Daoy (cell line): ENCODE measurements at regions not wholly inside any gene's neighbourhood (a gene's known extent, or its start where the extent isn't known, plus 50 kb on each side); places are given as distances from the start of the nearest gene placed in this dataset.
"Not testable (repeated sequence)": the region's sequence is repeated elsewhere in the genome, so short reads cannot be mapped to it uniquely, and the experiment has no call there.

Experiments used
- DNase-seq: peaks from one replicate; pipeline ENCODE4 v3.0.0-alpha.2; 2015; ENCODE audit warnings: low read depth

DNA sequence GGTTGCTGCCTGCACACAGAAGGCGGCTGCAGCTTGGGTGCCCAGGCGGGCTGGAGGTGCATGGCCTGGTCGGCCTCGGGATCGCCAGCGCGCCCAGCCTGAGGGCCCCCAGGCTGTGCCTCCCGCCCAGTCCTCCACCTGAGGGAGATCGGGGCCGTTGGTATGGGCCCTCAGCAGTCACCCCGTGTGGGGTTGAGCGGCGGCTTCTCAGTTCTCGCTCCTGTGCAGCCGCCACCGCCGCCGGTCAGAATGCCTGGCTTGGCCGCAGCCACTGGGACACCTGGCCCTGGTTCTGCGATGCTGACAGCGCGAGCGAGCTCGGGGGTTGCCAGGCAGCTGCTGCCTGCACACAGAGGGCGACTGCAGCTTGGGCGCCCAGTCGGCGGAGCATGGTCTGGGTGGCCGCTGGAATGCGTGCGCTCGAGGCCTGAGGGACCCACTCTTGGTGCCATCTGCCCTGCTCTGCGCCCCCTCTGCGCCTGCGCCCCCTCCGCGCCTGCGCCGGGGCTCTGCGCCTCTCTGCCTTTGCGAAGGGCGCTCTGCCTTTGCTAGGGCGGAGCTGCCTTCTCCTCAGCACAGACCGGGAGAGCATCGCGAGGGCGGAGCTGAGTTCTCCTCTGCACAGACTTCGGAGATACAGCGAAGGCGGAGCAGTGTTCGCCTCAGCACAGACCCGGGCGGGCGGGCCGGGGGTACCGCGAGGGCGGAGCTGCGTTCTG is 84.6 kb upstream of the ZNG1F start:
- DNase-seq = peak; percentile 91

DNA sequence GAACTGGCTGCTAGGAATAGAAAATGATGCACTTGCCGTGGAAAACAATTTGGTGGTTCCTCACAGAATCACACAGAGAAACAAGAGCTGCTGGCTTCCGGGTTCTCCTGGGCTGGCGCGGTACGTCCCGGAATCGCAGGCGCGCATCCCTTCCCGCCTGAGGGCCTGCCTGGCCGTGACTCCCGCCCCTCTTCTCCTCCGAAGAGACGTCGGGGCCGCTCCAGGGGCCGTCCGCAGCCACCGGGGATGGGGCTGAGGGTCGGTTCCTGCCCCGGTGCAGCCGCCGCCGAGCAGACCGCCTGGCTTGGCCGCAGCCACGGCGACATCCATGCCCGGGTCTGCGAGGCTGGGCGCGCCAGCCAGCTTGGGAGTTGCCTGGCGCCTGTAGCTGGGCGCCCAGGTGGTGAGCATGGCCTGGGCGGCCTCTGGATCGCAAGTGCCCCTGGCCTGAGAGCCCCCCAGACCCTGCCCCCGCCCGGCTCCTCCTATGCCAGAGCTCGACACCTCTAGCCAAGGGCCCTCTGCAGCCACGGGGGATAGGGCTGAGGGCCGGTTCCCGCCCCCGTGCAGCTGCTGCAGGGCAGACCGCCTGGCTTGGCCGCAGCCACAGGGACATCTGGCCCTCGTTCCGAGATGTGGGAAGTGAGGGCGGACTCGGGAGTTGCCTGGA is 83.9 kb upstream of the ZNG1F start:
- peak; percentile 60 for DNase-seq

DNA sequence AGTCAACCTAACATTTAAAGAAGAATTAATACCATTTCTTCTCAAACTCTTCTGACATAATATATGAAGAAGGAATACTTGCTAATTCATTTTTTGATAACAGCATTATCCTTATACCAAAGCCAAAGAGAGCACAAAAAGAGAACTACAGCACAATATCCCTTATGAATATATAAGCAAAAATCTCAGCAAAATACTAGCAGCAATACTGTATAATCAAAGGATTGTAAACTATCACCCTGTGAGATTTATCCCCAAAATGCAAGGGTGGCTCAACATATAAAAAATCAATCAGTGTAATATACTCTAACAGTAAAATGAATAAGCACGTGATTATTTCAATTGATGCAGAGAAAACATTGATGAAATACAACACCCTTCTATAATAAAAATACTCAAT is 81.9 kb upstream of the ZNG1F start:
- DNase-seq = not testable (repeated sequence)

DNA sequence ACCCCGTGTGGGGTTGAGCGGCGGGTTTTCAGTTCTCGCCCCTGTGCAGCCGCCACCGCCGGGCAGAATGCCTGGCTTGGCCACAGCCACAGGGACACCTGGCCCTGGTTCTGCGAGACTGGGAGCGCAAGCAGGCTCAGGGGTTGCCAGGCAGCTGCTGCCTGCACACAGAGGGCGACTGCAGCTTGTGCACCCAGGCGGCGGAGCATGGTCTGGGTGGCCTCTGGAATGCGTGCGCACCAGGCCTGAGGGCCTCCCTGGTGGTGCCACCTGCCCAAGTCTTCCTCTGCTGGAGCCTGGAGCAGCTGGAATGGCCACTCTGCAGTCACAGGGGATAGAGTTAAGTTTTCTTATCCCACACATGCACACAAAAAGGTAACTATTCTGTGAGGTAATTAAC is 80.4 kb upstream of the ZNG1F start:
- peak; percentile 25 for DNase-seq

DNA sequence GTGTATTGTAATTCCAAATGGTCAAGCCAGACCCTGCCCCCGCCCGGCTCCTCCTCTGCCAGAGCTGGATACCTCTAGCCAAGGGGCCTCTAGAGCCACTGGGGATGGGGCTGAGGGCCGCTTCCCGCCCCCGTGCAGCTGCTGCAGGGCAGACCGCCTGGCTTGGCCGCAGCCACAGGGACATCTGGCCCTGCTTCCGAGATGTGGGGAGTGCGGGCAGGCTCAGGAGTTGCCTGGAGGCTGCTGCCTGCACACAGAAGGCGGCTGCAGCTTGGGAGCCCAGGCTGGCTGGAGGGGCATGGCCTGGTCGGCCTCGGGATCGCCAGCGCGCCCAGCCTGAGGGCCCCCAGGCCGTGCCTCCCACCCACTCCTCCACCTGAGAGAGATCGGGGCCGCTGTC is 79.9 kb upstream of the ZNG1F start:
- DNase-seq = peak; percentile 29

DNA sequence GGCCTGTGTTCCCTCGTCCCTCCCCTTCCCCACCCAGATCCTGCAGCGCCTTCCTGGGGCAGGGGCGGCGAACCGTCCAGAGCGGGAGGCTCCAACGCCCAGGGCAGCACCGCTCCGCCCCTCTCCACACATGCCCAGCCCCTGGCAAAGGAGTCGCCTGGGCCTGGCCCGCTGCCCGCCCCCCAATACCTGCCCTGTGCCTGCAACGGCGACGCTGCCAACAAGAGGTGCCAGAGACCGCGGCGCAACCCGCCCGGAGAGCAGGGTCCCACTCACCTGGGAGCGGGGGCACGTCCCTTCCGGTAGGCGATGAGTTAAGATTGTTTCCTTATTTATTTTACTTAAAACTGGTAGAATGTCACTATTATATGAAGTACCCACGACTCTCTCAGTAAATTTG is 77.5 kb upstream of the ZNG1F start:
- not testable (repeated sequence) for DNase-seq

DNA sequence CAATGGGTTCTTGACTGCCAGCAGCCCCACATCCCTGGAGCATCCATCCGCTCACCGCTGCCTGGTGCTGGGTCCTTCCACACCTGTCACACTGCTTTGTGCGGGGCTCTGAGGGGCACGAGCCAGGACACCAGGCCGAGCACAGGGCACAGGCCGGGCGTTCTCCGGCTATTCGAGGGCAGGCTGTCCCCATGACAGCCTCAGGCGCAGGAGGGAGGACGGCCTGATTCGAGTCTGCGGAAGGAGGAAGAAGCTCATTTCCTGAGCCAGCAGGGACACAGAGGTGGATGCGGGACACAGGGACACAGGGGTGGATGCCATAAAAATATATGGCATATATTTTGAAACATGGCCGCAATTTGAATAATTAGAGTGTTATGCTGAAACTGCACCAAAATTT is 76.9 kb upstream of the ZNG1F start:
- DNase-seq = not testable (repeated sequence)

DNA sequence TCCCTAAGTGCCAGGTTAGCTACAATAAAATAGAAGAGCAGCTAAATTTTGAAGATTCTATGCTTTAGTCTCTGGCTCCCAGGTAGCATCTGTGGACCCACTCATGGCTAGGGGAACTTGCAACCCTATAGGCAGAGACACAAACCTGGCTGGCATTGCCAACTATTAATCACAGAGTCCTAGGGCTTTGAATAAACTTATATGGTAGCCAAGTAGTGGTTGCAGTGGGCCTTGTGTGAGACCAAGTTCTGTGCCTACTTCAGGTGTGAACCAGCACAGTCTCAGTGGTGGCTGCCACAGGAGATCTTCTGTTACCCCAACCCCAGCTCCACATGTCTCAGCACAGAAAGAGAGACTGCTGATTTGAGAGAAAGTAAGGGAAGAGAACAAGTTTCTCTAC is 62.9 kb upstream of the ZNG1F start:
- DNase-seq = not testable (repeated sequence)

DNA sequence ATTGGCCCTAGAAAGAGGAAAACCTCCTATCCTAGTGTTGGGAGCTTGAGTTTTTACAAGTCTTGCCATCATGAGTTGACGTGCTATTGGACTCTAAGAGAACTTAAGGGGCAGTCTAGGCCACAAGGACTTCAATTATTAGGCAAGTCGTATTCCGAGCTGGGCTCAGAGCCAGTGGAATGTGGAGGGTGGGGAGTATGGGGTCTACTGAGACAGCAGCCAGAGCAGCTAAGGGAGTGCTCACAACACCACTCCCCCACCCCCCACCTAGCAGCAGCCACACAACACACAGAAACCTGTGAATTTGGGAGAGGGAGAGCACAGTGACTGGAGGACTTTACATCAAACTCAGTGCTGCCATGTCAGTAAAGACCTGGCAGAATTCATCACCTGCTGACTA is 62.0 kb upstream of the ZNG1F start:
- DNase-seq = not testable (repeated sequence)

DNA sequence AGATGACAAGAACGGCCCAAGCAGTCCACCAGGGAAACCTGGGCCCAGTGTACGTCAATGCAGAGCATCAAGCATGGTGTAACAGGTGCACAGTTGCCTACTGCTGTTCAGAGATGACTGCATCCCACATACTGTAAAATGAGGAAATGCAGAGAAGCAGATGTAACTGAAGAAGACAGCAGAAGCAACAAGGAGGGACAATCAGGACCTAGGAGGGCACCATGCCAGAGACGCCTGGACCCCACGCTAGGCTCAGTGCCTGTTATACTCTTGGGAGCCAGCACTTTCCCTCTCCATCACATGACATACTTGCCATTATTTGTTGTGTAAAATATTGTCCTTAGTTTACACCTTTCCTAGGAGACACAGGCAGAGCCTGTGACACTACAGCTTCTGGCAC is 57.6 kb upstream of the ZNG1F start:
- DNase-seq = not testable (repeated sequence)
